ENCODE measurements at regions not wholly inside any gene's neighbourhood (a gene's known extent, or its start where the extent isn't known, plus 50 kb on each side); places are given as distances from the start of the nearest gene placed in this dataset.
A peak's percentile ranks its signal among the peaks of the same experiment; 100 is the strongest.
"Not testable (repeated sequence)": the region's sequence is repeated elsewhere in the genome, so short reads cannot be mapped to it uniquely, and the experiment has no call there.

- Histone ChIP-seq H3K4me3 (no peak overlapping the region), H3K27ac (no peak overlapping the region), H3K4me1 (replicated peaks in 1 of 2) (no peaks in the 10 kb centered on the region)
- 0 to 100% (median 84%) methylated on average over 1 to 2 of the region's 2 CpGs for WGBS, 10 experiments
- in situ Hi-C loops (cut with MboI; ENCODE audit: low pct_unique_long_range_greater_than_20kb in 2 of 9, low sequenced_read_pairs in 9 of 9, unreplicated experiment in 9 of 9): no loop called here
- ATAC-seq (replicated peaks in 6 of 8): no peak
Measured at GRCh38 chr7:49074538-49074937, 150.2 kb downstream of the CDC14C start.

- in situ Hi-C loops (cut with MboI; ENCODE audit: low pct_unique_long_range_greater_than_20kb in 2 of 9, low sequenced_read_pairs in 9 of 9, unreplicated experiment in 9 of 9): no loop called here
- no peaks in the 10 kb centered on the region for H3K4me1 ChIP-seq (replicated peaks in 1 of 2)
- no peak overlapping the region for H3K27ac ChIP-seq
- ATAC-seq (replicated peaks in 6 of 8): no peak
- no peak overlapping the region for H3K4me3 ChIP-seq
- WGBS, 10 experiments: 0 to 96% (median 60%) methylated on average over 1 to 2 of the region's 2 CpGs; no CpG with 5 or more reads in 1 of the 10 experiments
Measured at GRCh38 chr7:49080896-49081475, 156.6 kb downstream of the CDC14C start.

- H3K4me3 ChIP-seq: no peak overlapping the region
- in situ Hi-C loops (cut with MboI; ENCODE audit: low pct_unique_long_range_greater_than_20kb in 2 of 9, low sequenced_read_pairs in 9 of 9, unreplicated experiment in 9 of 9): no loop called here
- no peak overlapping the region for H3K27ac ChIP-seq
- peak in 5 of 8 experiments; percentile 60 to 95 (median 89) for ATAC-seq (replicated peaks in 6 of 8)
- H3K4me1 ChIP-seq (replicated peaks in 1 of 2): no peaks in the 10 kb centered on the region
Measured at GRCh38 chr7:49088017-49088416, 163.7 kb downstream of the CDC14C start.

GRCh38 chr7:49089717-49090116 lies 165.4 kb downstream of the CDC14C start:
- 13 to 80% (median 61%) methylated on average over 1 to 2 of the region's 2 CpGs; no CpG with 5 or more reads in 1 of the 10 experiments for WGBS, 10 experiments
- H3K4me3 ChIP-seq: no peak overlapping the region
- in situ Hi-C loops (cut with MboI; ENCODE audit: low pct_unique_long_range_greater_than_20kb in 2 of 9, low sequenced_read_pairs in 9 of 9, unreplicated experiment in 9 of 9): no loop called here
- ATAC-seq (replicated peaks in 6 of 8): no peak
- no peak overlapping the region for H3K27ac ChIP-seq
- no peaks in the 10 kb centered on the region for H3K4me1 ChIP-seq (replicated peaks in 1 of 2)

- WGBS, 10 experiments: 0 to 92% (median 27%) methylated on average over 1 to 3 of the region's 3 CpGs; no CpG with 5 or more reads in 2 of the 10 experiments
- in situ Hi-C loops (cut with MboI; ENCODE audit: low pct_unique_long_range_greater_than_20kb in 2 of 9, low sequenced_read_pairs in 9 of 9, unreplicated experiment in 9 of 9): no loop called here
- no peak overlapping the region for H3K27ac ChIP-seq
- ATAC-seq (replicated peaks in 6 of 8): no peak
- H3K4me1 ChIP-seq (replicated peaks in 1 of 2): no peaks in the 10 kb centered on the region
- H3K4me3 ChIP-seq: no peak overlapping the region
Measured at GRCh38 chr7:49091089-49091488, 166.7 kb downstream of the CDC14C start.

GRCh38 chr7:49091519-49091918 lies 167.2 kb downstream of the CDC14C start:
- in situ Hi-C loops (cut with MboI; ENCODE audit: low pct_unique_long_range_greater_than_20kb in 2 of 9, low sequenced_read_pairs in 9 of 9, unreplicated experiment in 9 of 9): no loop called here
- Histone ChIP-seq H3K27ac (no peak overlapping the region), H3K4me3 (no peak overlapping the region), H3K4me1 (replicated peaks in 1 of 2) (no peaks in the 10 kb centered on the region)
- 6 to 100% (median 67%) methylated on average over 1 to 2 of the region's 2 CpGs; no CpG with 5 or more reads in 3 of the 10 experiments for WGBS, 10 experiments
- ATAC-seq (replicated peaks in 6 of 8): no peak

- WGBS, 10 experiments: 0 to 100% (median 57%) methylated on average over 1 of the region's 1 CpG; no CpG with 5 or more reads in 3 of the 10 experiments
- no peak overlapping the region for H3K4me3 ChIP-seq
- in situ Hi-C loops (cut with MboI; ENCODE audit: low pct_unique_long_range_greater_than_20kb in 2 of 9, low sequenced_read_pairs in 9 of 9, unreplicated experiment in 9 of 9): no loop called here
- no peak for ATAC-seq (replicated peaks in 6 of 8)
- H3K27ac ChIP-seq: no peak overlapping the region
- H3K4me1 ChIP-seq (replicated peaks in 1 of 2): no peaks in the 10 kb centered on the region
Measured at GRCh38 chr7:49093218-49093617, 168.9 kb downstream of the CDC14C start.

GRCh38 chr7:49094866-49095265 lies 170.5 kb downstream of the CDC14C start:
- 0 to 100% (median 90%) methylated on average over 1 to 2 of the region's 2 CpGs; no CpG with 5 or more reads in 2 of the 10 experiments for WGBS, 10 experiments
- H3K27ac ChIP-seq: no peak overlapping the region
- no peak for ATAC-seq (replicated peaks in 6 of 8)
- in situ Hi-C loops (cut with MboI; ENCODE audit: low pct_unique_long_range_greater_than_20kb in 2 of 9, low sequenced_read_pairs in 9 of 9, unreplicated experiment in 9 of 9): no loop called here
- no peak overlapping the region for H3K4me3 ChIP-seq
- no peaks in the 10 kb centered on the region for H3K4me1 ChIP-seq (replicated peaks in 1 of 2)

GRCh38 chr7:49099587-49100326 lies 175.4 kb downstream of the CDC14C start:
- in situ Hi-C loops (cut with MboI; ENCODE audit: low pct_unique_long_range_greater_than_20kb in 2 of 9, low sequenced_read_pairs in 9 of 9, unreplicated experiment in 9 of 9): no loop called here
- Histone ChIP-seq H3K4me1 (replicated peaks in 1 of 2) (peaks cover 5% of the 10 kb centered on the region in 2 donors), H3K27ac (no peak overlapping the region), H3K4me3 (no peak overlapping the region)
- peak in 3 of 8 experiments; percentile 18 to 57 (median 49) for ATAC-seq (replicated peaks in 6 of 8)
- WGBS, 10 experiments: 0 to 100% (median 77%) methylated on average over 1 to 5 of the region's 5 CpGs; no CpG with 5 or more reads in 2 of the 10 experiments

GRCh38 chr7:49100908-49101740 lies 176.8 kb downstream of the CDC14C start:
- ATAC-seq (replicated peaks in 6 of 8): not testable (repeated sequence)
- 0 to 32% (median 18%) methylated on average over 1 to 6 of the region's 8 CpGs for WGBS, 10 experiments

GRCh38 chr7:49102411-49102810 lies 178.1 kb downstream of the CDC14C start:
- WGBS, 10 experiments: 0 to 13% (median 0%) methylated on average over 1 of the region's 1 CpG; no CpG with 5 or more reads in 1 of the 10 experiments
- no peak overlapping the region for H3K27ac ChIP-seq
- no peak overlapping the region for H3K4me3 ChIP-seq
- peaks cover 5% of the 10 kb centered on the region in 2 donors for H3K4me1 ChIP-seq (replicated peaks in 1 of 2)
- peak in 4 of 8 experiments; percentile 40 to 77 (median 48) for ATAC-seq (replicated peaks in 6 of 8)
- in situ Hi-C loops (cut with MboI; ENCODE audit: low pct_unique_long_range_greater_than_20kb in 2 of 9, low sequenced_read_pairs in 9 of 9, unreplicated experiment in 9 of 9): no loop called here

More at GRCh38 chr7:49100908-49101740, 176.8 kb downstream of the CDC14C start:
- H3K4me3 ChIP-seq; H3K4me1 ChIP-seq (replicated peaks in 1 of 2); in situ Hi-C loops (cut with MboI; ENCODE audit: low pct_unique_long_range_greater_than_20kb in 2 of 9, low sequenced_read_pairs in 9 of 9, unreplicated experiment in 9 of 9); H3K27ac ChIP-seq: not testable (repeated sequence)

- no peak overlapping the region for H3K27ac ChIP-seq
- ATAC-seq (replicated peaks in 6 of 8): peak in 1 of 8 experiments; percentile 23
- H3K4me1 ChIP-seq (replicated peaks in 1 of 2): no peaks in the 10 kb centered on the region
- in situ Hi-C loops (cut with MboI; ENCODE audit: low pct_unique_long_range_greater_than_20kb in 2 of 9, low sequenced_read_pairs in 9 of 9, unreplicated experiment in 9 of 9): no loop called here
- WGBS, 10 experiments: 0 to 100% (median 57%) methylated on average over 1 of the region's 1 CpG; no CpG with 5 or more reads in 5 of the 10 experiments
- no peak overlapping the region for H3K4me3 ChIP-seq
Measured at GRCh38 chr7:49111706-49112105, 187.4 kb downstream of the CDC14C start.

GRCh38 chr7:49112222-49112621 lies 187.9 kb downstream of the CDC14C start:
- in situ Hi-C loops (cut with MboI; ENCODE audit: low pct_unique_long_range_greater_than_20kb in 2 of 9, low sequenced_read_pairs in 9 of 9, unreplicated experiment in 9 of 9): no loop called here
- Histone ChIP-seq H3K27ac (no peak overlapping the region), H3K4me1 (replicated peaks in 1 of 2) (no peaks in the 10 kb centered on the region), H3K4me3 (no peak overlapping the region)
- WGBS, 10 experiments: 6 to 92% (median 70%) methylated on average over 1 to 3 of the region's 3 CpGs; no CpG with 5 or more reads in 2 of the 10 experiments
- peak in 4 of 8 experiments; percentile 60 to 100 (median 74) for ATAC-seq (replicated peaks in 6 of 8)

Data from motor neuron (in vitro differentiated cells).